Hindlimb muscle (tissue), 1 donor: ENCODE measurements at regions not wholly inside any gene's neighbourhood (a gene's known extent, or its start where the extent isn't known, plus 50 kb on each side); places are given as distances from the start of the nearest gene placed in this dataset.

Experiments
- DNase-seq: peaks from one replicate; pipeline ENCODE4 v3.0.0-alpha.2; 2013

GRCh38 chr1:222284466-222284865 lies 263.4 kb downstream of the HHIPL2 start:
- DNase-seq, result no peak

DNA sequence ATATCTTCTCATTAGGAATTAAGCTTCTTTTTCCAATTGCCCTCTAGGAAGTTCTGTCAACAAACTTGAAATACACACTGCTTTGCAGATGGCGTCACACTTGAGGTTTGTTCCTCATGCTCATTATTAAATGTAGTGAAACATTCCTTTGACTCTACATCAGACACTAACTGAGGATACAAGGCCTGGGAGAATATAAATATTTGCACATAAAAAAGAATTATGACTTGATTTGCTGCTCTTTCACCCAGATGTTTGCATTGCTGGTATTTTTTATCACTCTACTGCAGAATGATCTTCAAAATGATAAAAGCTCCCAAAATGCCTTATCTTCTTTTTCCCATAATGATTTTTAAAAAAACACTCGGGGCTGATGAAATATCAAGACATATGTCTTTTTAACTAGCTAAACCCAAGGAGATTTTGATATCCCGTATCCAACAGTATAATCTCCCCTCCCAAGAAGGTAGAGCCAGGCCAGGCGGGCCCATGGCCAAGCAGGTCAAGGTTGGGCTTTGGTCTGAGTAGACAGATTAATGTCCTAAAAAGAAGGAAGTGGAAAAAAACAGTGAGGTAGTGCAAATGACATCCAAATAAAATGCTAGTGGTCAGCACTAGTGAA lies 264.6 kb downstream of the HHIPL2 start:
- no peak for DNase-seq

GRCh38 chr1:222279591-222279990 lies 268.3 kb downstream of the HHIPL2 start:
- DNase-seq, result no peak

- DNase-seq, result no peak
These were observed 269.4 kb downstream of the HHIPL2 start for GRCh38 chr1:222278501-222278900.

DNA sequence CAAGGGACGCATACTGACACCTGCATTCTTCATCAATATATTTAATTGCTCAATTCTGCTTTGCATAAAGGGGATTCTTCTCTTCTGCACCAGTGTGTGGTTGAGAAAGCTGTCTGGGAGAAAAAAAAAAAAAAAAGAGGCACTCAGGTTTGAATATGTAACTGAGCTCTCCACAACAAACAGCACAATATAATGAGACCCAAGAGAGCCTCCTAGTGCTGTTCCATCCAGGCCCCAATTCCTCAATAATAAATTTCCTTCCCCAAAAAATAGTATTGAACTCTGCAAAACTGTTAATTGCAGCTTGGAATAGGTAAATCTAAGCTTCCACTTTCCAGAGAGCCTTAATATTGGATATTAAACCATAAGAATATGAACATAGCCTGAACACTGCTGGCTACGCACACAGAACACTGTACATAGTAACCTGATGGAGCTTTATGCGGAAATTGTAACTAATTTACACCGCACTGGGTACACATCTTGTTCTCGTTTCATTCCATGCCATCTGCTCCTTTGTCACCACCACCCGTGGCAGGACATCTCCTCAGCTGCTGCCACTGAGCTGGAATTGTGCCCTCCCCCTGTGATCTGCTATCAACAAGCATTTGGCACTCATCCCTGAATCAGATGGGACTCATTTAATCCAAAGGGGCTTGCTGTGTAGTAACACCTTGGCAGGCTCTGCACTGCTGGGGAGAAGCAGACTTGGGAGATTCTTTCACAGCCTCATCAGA lies 272.0 kb downstream of the HHIPL2 start:
- DNase-seq, result no peak

DNA sequence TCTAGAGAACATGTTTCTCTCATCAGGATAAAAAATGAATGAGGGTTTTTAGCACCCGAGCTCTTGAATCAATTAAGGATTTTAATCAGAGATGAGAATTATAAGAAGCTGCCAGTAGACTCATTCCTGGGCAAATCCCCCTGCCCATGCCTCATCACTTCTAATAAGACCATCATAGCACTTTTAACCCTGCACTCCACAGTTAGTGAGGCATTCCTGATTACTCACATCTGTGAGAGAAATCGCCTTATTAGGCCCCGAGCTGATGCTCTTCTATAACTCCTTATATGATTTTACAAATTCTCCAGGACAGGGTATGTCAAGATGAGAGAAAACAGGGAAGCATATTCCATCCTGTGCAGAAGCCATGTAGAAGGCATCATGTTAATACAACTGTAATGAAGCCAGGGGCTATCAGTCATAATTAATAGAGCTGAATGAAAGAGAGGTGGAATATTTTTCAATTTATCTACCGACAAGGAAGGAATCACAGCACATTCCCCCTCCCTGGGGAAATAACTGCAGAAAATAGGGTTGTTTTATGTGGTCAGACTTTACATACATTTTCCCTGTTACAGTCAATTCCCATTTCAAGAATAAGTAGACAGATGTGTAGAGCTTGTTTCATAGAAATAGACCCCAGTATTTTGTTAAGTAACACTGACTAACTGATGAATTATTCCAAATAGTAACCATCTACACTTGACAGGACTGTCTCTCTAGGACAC lies 272.7 kb downstream of the HHIPL2 start:
- no peak for DNase-seq

DNA sequence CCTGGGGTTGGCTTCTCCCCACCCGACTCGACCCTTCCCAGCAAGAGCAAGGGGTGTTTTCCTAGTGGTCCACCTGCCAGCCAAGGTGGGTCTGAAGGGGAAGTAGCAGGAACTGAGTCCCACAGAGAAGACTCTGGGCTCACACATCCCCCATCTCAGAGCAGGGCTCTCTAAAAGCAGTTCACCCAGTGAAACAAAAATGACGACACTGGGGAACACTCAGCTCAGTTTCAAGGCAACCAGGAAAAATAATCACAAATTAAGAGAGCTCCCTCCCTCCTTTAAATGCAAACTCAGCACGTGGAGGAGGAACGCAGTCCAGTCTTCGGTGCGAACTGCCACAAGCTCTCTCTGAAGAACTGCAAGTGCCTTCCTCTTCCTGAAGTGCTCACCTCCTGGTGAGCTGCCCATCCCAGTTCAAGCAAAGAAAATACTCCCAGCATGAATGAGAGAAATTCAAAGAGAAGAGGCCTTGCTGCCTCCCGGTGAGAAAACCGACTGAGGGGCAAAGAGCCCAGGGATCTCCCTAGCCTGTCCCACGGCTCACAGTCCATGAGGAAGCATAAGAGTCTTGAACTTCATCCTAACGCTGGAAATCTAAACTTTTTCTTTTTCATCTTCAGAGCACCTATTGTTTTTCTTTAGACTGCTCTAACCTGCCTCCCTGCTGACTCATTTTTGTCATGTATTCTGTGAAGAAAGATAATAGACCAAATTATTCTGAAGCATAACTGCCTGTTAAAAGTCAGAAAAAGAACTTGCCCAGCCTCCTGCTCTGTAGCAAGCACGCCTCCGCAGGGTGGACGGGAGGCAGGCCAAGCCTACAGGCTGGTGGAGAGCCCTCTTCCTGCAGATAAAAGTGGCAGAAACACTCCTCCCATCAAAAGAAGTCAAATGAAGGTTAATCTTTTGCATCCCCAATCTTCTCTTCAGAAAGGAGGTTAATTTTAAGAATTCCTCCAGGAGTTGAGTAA lies 281.4 kb downstream of the HHIPL2 start:
- DNase-seq, result no peak

- DNase-seq, result no peak
These were observed 284.1 kb downstream of the HHIPL2 start for GRCh38 chr1:222263791-222264190.

DNA sequence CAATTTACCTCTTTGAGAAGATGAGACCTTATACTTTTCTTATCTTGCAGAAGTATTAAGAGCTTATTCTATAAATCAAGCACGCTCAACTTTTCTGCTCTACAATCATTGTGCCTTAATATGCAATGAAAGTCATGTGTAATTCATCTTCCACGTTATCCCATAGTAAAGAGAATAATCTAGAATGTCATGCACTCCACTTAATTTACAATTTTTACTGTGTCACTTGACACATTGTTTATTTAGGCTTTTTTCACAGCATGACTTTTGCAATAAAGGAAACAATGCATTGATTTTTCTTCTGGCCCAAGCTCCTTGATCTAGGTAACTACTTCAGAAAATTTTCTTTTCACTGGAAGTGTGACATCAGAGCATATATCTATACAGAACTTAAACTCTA lies 290.9 kb downstream of the HHIPL2 start:
- no peak for DNase-seq

DNA sequence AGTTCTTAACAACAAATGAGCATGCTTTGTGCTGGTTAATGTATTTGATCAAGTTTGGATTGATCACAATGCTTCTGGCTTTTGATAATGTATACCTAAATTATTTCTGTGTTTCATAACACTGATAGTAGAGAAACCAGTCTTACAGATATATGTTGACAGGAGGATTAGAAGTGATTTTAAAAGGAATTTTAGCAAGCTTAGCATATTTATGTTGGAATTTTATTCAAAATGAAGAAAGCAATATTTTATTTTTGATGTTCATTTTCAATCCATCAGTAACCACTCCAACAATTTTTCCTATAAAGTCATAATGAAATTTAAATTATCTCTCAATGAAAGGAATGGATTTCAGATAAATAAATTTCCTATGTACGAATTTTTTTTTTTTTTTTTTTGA lies 291.8 kb downstream of the HHIPL2 start:
- no peak for DNase-seq

DNA sequence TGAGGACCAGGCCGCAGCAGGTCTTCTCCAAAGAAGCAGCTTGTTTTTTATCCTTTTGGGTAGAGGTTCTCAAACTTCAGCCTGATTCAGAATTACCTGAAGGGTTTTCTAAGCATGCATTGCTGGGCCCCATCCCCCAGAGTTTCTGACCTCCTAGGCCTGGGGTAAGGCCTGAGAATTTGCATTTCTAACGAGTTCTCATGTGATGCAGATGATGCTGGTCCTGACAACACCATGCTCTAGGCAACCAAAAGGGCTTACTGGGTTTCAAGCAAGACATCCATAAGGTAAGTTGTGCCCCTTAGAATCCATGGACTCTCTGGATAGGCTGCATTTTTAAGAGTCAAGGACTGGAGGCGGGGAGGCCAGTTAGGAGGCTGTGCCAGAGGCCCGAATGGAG lies 295.1 kb downstream of the HHIPL2 start:
- DNase-seq, result no peak

DNA sequence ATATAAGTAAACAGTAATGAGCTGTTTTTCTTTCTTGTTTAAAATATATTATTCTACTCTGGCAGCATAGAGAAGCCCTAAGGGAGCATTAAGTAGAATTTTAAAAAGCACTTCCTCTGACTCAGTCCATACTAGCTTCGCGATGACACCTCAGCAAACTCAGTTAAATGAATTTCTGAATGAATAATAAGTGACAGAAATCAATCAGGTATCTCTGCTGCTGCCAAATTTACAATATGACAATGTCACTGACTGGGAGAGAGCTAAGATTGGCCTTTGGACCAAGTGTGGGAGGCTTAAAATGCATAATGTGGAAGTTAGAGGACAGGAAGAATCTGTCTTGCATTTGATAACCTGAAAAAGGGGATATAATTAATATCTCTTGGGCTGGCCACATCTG lies 296.1 kb downstream of the HHIPL2 start:
- DNase-seq, result no peak

DNA sequence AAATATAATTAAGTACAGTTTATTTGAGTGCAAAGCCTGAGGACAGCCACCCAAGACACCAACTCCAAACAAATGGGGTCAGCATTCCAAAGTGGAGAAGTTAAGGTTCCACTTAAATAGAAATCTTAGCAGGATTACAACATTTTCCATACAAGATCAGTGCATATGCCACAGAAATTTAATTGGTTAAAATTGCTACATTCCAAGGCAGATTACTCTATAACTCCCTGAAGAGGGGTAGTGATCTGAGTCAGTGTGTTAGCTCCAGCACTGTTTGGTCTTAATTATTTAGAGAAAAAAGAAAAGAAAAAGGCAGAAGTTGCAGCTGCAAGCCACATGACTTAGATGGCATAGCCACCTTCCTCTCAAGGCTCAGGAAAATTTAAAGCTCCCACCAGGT lies 297.5 kb downstream of the HHIPL2 start:
- DNase-seq, result no peak

- no peak for DNase-seq
These were observed 300.0 kb downstream of the HHIPL2 start for GRCh38 chr1:222247811-222248310.

- no peak for DNase-seq
These were observed 300.8 kb downstream of the HHIPL2 start for GRCh38 chr1:222247081-222247480.

- no peak for DNase-seq
These were observed 304.0 kb downstream of the HHIPL2 start for GRCh38 chr1:222243902-222244301.

DNA sequence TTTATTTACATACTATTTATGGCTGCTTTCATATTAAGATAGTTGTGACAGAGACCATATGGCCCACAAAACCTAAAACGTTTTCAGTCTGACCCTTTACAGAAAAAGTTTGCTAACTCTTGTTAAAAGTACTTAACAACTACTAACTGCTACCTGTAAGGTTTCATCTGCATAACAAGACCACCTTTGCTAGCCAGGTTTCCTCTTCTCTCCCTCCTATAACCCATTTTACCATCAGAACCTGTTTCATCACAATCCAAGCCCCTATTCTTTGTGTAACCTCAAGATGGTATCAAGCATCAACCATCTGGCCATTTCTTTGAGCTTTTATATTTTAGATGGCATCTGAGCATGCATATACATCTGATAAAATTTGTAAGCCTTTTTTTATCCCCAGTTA lies 305.4 kb downstream of the HHIPL2 start:
- no peak for DNase-seq

DNA sequence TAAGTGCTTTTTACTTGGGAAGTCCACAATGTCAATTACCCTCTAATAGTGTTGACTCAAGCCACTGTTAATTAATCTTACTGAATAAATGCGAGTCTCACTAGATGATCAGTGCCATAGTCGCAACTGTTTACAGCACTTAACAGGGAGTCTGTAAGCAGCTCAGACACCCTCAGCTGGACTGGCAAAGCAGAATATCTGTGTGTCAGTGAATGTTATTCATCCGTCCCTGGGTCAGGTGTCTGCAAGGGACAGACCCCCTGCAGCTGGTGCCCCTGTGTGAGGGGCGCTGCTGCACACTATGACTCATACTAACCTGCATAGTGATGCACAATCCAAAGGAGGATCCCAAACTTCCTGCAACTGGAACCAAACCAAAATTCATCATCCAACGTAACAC lies 306.5 kb downstream of the HHIPL2 start:
- DNase-seq, result no peak

DNA sequence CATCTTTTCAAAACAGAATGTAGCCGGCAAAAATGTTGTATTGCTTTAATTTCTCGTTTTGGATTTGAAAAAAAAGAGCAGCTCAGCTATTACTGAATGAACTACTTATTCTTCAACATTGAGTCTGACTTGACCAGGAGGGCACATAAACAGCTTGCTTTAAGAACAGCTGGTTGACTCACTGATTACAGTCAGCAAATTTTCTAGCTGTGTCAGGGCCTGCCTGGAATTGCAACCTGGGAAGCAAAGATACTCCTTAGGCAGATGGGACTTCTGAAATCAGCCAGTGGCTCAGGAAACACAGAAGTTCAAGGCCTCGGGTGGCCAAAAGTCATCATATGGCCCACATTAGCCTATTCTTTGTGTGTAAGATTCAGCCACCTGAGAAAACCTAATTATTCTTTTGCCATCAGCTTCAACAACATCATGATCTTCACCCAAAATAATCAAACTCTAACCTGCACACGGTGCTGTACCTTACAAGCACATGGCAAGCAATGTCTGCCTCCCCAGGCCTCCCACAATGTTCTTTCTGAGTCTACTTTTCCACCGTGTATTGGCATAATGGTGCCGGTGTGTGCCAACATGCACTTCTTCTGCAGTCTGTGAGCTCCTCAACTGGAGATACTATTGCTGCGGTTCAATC lies 307.2 kb downstream of the HHIPL2 start:
- DNase-seq, result no peak

- DNase-seq, result no peak
These were observed 308.8 kb downstream of the HHIPL2 start for GRCh38 chr1:222239130-222239529.

DNA sequence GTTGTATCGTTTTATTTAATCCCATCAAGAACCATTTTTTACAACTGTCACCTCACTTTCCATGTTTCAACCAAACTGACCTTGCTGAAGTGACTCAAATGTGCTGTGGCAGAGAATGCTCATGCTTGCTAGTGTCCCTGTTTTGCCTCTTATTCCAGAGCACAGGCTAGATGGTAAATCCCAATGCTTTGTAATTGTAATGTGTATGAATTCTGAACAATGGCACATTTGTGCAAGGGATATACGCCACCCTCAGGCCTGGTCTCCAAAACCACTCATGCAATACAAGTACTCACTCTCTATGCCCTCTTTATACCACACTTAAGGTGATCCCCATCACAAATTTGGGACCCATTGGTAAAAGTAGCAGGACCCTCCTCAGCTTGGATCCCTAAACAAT lies 313.6 kb downstream of the HHIPL2 start:
- DNase-seq, result no peak
